Breast epithelium (tissue), 4 donors: ENCODE measurements at regions not wholly inside any gene's neighbourhood (a gene's known extent, or its start where the extent isn't known, plus 50 kb on each side); places are given as distances from the start of the nearest gene placed in this dataset.

Source experiments
- DNase-seq, 2 donors: peaks; one replicate each; pipeline ENCODE4 v3.0.0-alpha.2; 2019; ENCODE audit warnings: low spot score in 2 of 2
- H3K27ac ChIP-seq, 2 donors: fragments of 200-600 bp; sonication (generic) in 1 of 2; one replicate each; pipeline ENCODE4 v1.5.1; 2016 to 2019; ENCODE audit warnings: mild to moderate bottlenecking in 1 of 2
- H3K27me3 ChIP-seq, 2 donors: fragments of 200-600 bp; sonication (generic) in 1 of 2; one replicate each; pipeline versions ENCODE4 v1.5.1 to v1.6.0; 2017 to 2019; ENCODE audit warnings: control low read depth in 1 of 2, mild to moderate bottlenecking in 1 of 2
- H3K36me3 ChIP-seq: fragments of 200-600 bp; one replicate; pipeline ENCODE4 v1.5.1; 2019
- H3K4me1 ChIP-seq, 2 donors: fragments of 200-600 bp; sonication (generic); one replicate each; pipeline ENCODE4 v1.5.1; 2016 to 2019; ENCODE audit warnings: control low read depth in 1 of 2
- H3K4me3 ChIP-seq, 3 donors: fragments of 200-600 bp; sonication (generic); 1 replicate in 2 of 3; 2 replicates in 1 of 3; pipeline ENCODE4 v1.5.1; 2016 to 2019; ENCODE audit warnings: mild to moderate bottlenecking in 3 of 3, moderate library complexity in 2 of 3
- H3K9me3 ChIP-seq, 2 donors: fragments of 200-600 bp; sonication (generic) in 1 of 2; one replicate each; pipeline ENCODE4 v1.5.1; 2016 to 2019; ENCODE audit warnings: control low read depth in 1 of 2
- CTCF ChIP-seq, 3 donors: fragments of 450-650 bp; IDR thresholded peaks; one replicate each; pipeline ENCODE4 v1.5.1; 2016 to 2017; ENCODE audit warnings: antibody characterized with exemption in 3 of 3, mild to moderate bottlenecking in 3 of 3, moderate library complexity in 3 of 3
- POLR2A ChIP-seq: fragments of 450-650 bp; IDR thresholded peaks from one replicate; pipeline ENCODE4 v1.6.1; 2016; ENCODE audit warnings: antibody characterized with exemption, mild to moderate bottlenecking, moderate library complexity
- POLR2AphosphoS5 ChIP-seq, 3 donors: sonication (generic); formaldehyde crosslinking; IDR thresholded peaks; one replicate each; pipeline ENCODE4 v1.6.1; 2017; ENCODE audit warnings: antibody characterized with exemption in 3 of 3
- intact Hi-C: fragments of 100-400 bp; cut with DNase I; formaldehyde crosslinking; loops from one replicate; pipeline ENCODE4 v1.15.1; 2023; ENCODE audit warnings: low total_unique reads

- Histone ChIP-seq H3K4me3 (no peak overlapping the region), H3K4me1 (no peaks in the 10 kb centered on the region), H3K27me3 (no peaks in the 10 kb centered on the region), H3K9me3 (no peaks in the 10 kb centered on the region), H3K27ac (no peak overlapping the region), H3K36me3 (no peaks in the 10 kb centered on the region)
- TF ChIP-seq POLR2AphosphoS5 (IDR thresholded peaks at IDR 0.05) (no peak), POLR2A (no peak), CTCF (IDR thresholded peaks at IDR 0.05) (no peak)
- DNase-seq, result no peak
- intact Hi-C loops, result no loop called here
Observed at GRCh38 chr10:33454554-33454953, 120.1 kb upstream of the NRP1 start.

- intact Hi-C loops, result no loop called here
- DNase-seq, result no peak
- Histone ChIP-seq H3K9me3 (no peaks in the 10 kb centered on the region), H3K27ac (no peak overlapping the region), H3K36me3 (no peaks in the 10 kb centered on the region), H3K4me3 (no peak overlapping the region), H3K4me1 (no peaks in the 10 kb centered on the region), H3K27me3 (no peaks in the 10 kb centered on the region)
- TF ChIP-seq POLR2AphosphoS5 (IDR thresholded peaks at IDR 0.05) (no peak), POLR2A (no peak), CTCF (IDR thresholded peaks at IDR 0.05) (no peak)
Observed at GRCh38 chr10:33453081-33454025, 118.9 kb upstream of the NRP1 start.

GRCh38 chr10:33448421-33449140 lies 114.1 kb upstream of the NRP1 start:
- intact Hi-C loops, result no loop called here
- Histone ChIP-seq H3K27ac (no peak overlapping the region), H3K36me3 (no peaks in the 10 kb centered on the region), H3K4me3 (no peak overlapping the region), H3K9me3 (no peaks in the 10 kb centered on the region), H3K4me1 (no peaks in the 10 kb centered on the region), H3K27me3 (no peaks in the 10 kb centered on the region)
- DNase-seq, result no peak
- TF ChIP-seq POLR2A (no peak), POLR2AphosphoS5 (IDR thresholded peaks at IDR 0.05) (no peak), CTCF (IDR thresholded peaks at IDR 0.05) (no peak)

GRCh38 chr10:33441561-33441960 lies 107.1 kb upstream of the NRP1 start:
- Histone ChIP-seq H3K27me3 (no peaks in the 10 kb centered on the region), H3K36me3 (no peaks in the 10 kb centered on the region), H3K4me3 (no peak overlapping the region), H3K4me1 (no peaks in the 10 kb centered on the region), H3K27ac (no peak overlapping the region), H3K9me3 (no peaks in the 10 kb centered on the region)
- intact Hi-C loops, result loop anchor here (5.0 kb wide), 1 partner anchor 766 kb away; no protein-coding TSS in a partner anchor
- no peak for DNase-seq
- no peak for TF ChIP-seq POLR2AphosphoS5 (IDR thresholded peaks at IDR 0.05)
- no peak for TF ChIP-seq CTCF (IDR thresholded peaks at IDR 0.05)
- no peak for TF ChIP-seq POLR2A

GRCh38 chr10:33434933-33435332 lies 100.5 kb upstream of the NRP1 start:
- H3K27ac ChIP-seq, result no peak overlapping the region
- H3K4me1 ChIP-seq, result no peaks in the 10 kb centered on the region
- TF ChIP-seq POLR2A, result no peak
- TF ChIP-seq POLR2AphosphoS5 (IDR thresholded peaks at IDR 0.05), result no peak
- no peak for TF ChIP-seq CTCF (IDR thresholded peaks at IDR 0.05)
- H3K4me3 ChIP-seq, result peak overlapping the region in 1 of 3 donors; percentile 11
- H3K27me3 ChIP-seq, result no peaks in the 10 kb centered on the region
- no peaks in the 10 kb centered on the region for H3K9me3 ChIP-seq
- no peak for DNase-seq
- intact Hi-C loops, result no loop called here
- no peaks in the 10 kb centered on the region for H3K36me3 ChIP-seq
